ENCODE measurements at regions not wholly inside any gene's neighbourhood (a gene's known extent, or its start where the extent isn't known, plus 50 kb on each side); places are given as distances from the start of the nearest gene placed in this dataset.

GRCh38 chr5:8060953-8061429 lies 192.0 kb downstream of the MTRR start:
- Histone ChIP-seq H3K27me3 (no peaks in the 10 kb centered on the region), H3K36me3 (no peaks in the 10 kb centered on the region)
- no peak for DNase-seq (ENCODE audit: low spot score)

GRCh38 chr5:8062521-8062920 lies 193.6 kb downstream of the MTRR start:
- no peak for DNase-seq (ENCODE audit: low spot score)
- Histone ChIP-seq H3K4me3 (no peak overlapping the region), H3K27ac (no peak overlapping the region), H3K27me3 (no peaks in the 10 kb centered on the region), H3K36me3 (no peaks in the 10 kb centered on the region), H3K9me3 (no peaks in the 10 kb centered on the region), H3K4me1 (no peaks in the 10 kb centered on the region)
- TF ChIP-seq CTCF (IDR thresholded peaks at IDR 0.05) = no peak

More at GRCh38 chr5:8060953-8061429, 192.0 kb downstream of the MTRR start:
- Histone ChIP-seq H3K4me1 (no peaks in the 10 kb centered on the region), H3K27ac (no peak overlapping the region), H3K4me3 (no peak overlapping the region), H3K9me3 (no peaks in the 10 kb centered on the region)
- no peak for TF ChIP-seq CTCF (IDR thresholded peaks at IDR 0.05)

- H3K27ac ChIP-seq = no peak overlapping the region
- DNase-seq (ENCODE audit: low spot score) = no peak
- no peaks in the 10 kb centered on the region for H3K36me3 ChIP-seq
- no peaks in the 10 kb centered on the region for H3K27me3 ChIP-seq
- no peak overlapping the region for H3K4me3 ChIP-seq
- no peaks in the 10 kb centered on the region for H3K4me1 ChIP-seq
- H3K9me3 ChIP-seq = no peaks in the 10 kb centered on the region
- TF ChIP-seq CTCF (IDR thresholded peaks at IDR 0.05) = no peak
These were observed 199.1 kb downstream of the MTRR start for GRCh38 chr5:8068078-8068477.

- no peaks in the 10 kb centered on the region for H3K27me3 ChIP-seq
- no peaks in the 10 kb centered on the region for H3K9me3 ChIP-seq
- H3K36me3 ChIP-seq = no peaks in the 10 kb centered on the region
- TF ChIP-seq CTCF (IDR thresholded peaks at IDR 0.05) = no peak
- H3K4me3 ChIP-seq = no peak overlapping the region
- DNase-seq (ENCODE audit: low spot score) = no peak
- H3K4me1 ChIP-seq = no peaks in the 10 kb centered on the region
- no peak overlapping the region for H3K27ac ChIP-seq
These were observed 201.2 kb downstream of the MTRR start for GRCh38 chr5:8070138-8070537.

GRCh38 chr5:8079056-8079455 lies 210.1 kb downstream of the MTRR start:
- no peaks in the 10 kb centered on the region for H3K9me3 ChIP-seq
- H3K27me3 ChIP-seq = no peaks in the 10 kb centered on the region
- no peak overlapping the region for H3K27ac ChIP-seq
- H3K4me3 ChIP-seq = no peak overlapping the region
- H3K36me3 ChIP-seq = no peaks in the 10 kb centered on the region
- TF ChIP-seq CTCF (IDR thresholded peaks at IDR 0.05) = no peak
- no peaks in the 10 kb centered on the region for H3K4me1 ChIP-seq
- DNase-seq (ENCODE audit: low spot score) = no peak

- no peaks in the 10 kb centered on the region for H3K27me3 ChIP-seq
- no peaks in the 10 kb centered on the region for H3K9me3 ChIP-seq
- H3K4me3 ChIP-seq = no peak overlapping the region
- H3K27ac ChIP-seq = no peak overlapping the region
- no peak for TF ChIP-seq CTCF (IDR thresholded peaks at IDR 0.05)
- no peaks in the 10 kb centered on the region for H3K36me3 ChIP-seq
- H3K4me1 ChIP-seq = no peaks in the 10 kb centered on the region
- DNase-seq (ENCODE audit: low spot score) = no peak
These were observed 212.2 kb downstream of the MTRR start for GRCh38 chr5:8081179-8081578.
